Smooth muscle cell (in vitro differentiated cells): ENCODE measurements at regions not wholly inside any gene's neighbourhood (a gene's known extent, or its start where the extent isn't known, plus 50 kb on each side); places are given as distances from the start of the nearest gene placed in this dataset.

Experiments used
- DNase-seq: peaks from one replicate; lab custom pipeline; 2025; ENCODE audit not compliant: unreplicated experiment; lab: John Stamatoyannopoulos, UW
- H2AFZ ChIP-seq: fragments of 200-600 bp; sonication (generic); 2 replicates; pipeline ENCODE4 v1.6.0; 2016; ENCODE audit warnings: antibody characterized with exemption, low read depth, mild to moderate bottlenecking
- H3F3A ChIP-seq: fragments of 200-600 bp; sonication (generic); 2 replicates; pipeline ENCODE4 v1.6.0; 2017; ENCODE audit warnings: antibody characterized with exemption, low read depth
- H3K27ac ChIP-seq: fragments of 200-600 bp; sonication (generic); 2 replicates; pipeline ENCODE4 v1.5.1; 2016; ENCODE audit warnings: low read depth, mild to moderate bottlenecking
- H3K27me3 ChIP-seq: fragments of 200-600 bp; sonication (generic); 2 replicates; pipeline ENCODE4 v1.6.1; 2016; ENCODE audit warnings: low read depth, mild to moderate bottlenecking
- H3K36me3 ChIP-seq: fragments of 200-600 bp; sonication (generic); 2 replicates; pipeline ENCODE4 v1.5.1; 2016; ENCODE audit warnings: low read depth
- H3K4me1 ChIP-seq: fragments of 200-600 bp; sonication (generic); 2 replicates; pipeline ENCODE4 v1.5.1; 2016; ENCODE audit warnings: low read depth
- H3K4me2 ChIP-seq: fragments of 200-600 bp; sonication (generic); 2 replicates; pipeline ENCODE4 v1.6.0; 2016; ENCODE audit warnings: mild to moderate bottlenecking
- H3K4me3 ChIP-seq: fragments of 200-600 bp; sonication (generic); 2 replicates; pipeline ENCODE4 v1.5.1; 2016; ENCODE audit warnings: mild to moderate bottlenecking
- H3K79me2 ChIP-seq: fragments of 200-600 bp; sonication (generic); 2 replicates; pipeline ENCODE4 v1.6.0; 2016; ENCODE audit warnings: low read depth, mild to moderate bottlenecking
- H3K9ac ChIP-seq: fragments of 200-600 bp; sonication (generic); 2 replicates; pipeline ENCODE4 v1.6.0; 2016; ENCODE audit warnings: low read depth
- H3K9me3 ChIP-seq: fragments of 200-600 bp; sonication (generic); replicated peaks from 2 replicates; pipeline ENCODE4 v1.5.1; 2016; ENCODE audit warnings: low read depth
- H4K20me1 ChIP-seq: fragments of 200-600 bp; sonication (generic); 2 replicates; pipeline ENCODE4 v1.6.0; 2016; ENCODE audit warnings: low read depth
- WGBS: methylation state at CpG from one replicate; pipeline ENCODE4 v1.1.7; 2016; ENCODE audit warnings: low lambda C conversion rate; 5-methylcytosine and 5-hydroxymethylcytosine counted together
- TF ChIP-seq, protein P1 (sequence below): fragments of 200-600 bp; sonication (generic); IDR thresholded peaks from 2 replicates; pipeline ENCODE4 v1.5.1; 2017; ENCODE audit warnings: borderline replicate concordance, mild to moderate bottlenecking, antibody characterized with exemption; ENCODE audit not compliant: insufficient read depth, poor library complexity, severe bottlenecking

DNA sequence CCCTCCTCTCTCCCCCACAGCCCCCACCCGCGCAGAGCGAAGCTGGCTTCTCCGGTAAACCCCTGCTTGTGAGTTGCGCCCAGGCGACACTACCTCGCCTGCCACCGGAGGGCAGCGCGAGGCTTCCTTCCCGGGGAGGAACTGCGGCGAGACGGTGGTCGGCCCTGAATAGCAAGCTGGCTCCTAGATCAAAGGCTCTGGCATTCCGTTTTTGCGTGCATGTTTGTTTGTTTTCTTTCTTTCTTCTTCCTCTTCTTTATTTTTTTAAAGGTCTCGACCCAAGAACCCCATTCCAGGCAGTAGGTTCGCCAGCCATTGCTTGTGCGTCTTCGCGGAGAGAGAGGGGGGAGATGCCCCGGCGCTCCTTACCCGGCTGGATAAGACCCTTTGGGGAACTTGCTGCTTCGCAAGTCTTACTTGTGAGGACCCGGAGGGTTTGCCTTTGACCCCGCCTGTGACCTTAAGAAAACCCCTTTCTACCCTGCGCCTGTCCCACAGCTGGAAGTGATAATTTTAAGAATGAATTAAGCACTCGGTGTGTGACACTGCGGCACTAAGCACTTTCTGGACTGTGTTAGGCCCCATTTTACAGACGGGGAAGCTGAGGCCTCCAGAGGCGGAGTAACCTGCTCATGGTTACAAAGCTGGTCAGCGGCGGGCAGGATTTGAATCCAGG lies 92.7 kb upstream of the SIRPA start:
- H3F3A ChIP-seq = no peaks in the 10 kb centered on the region
- H3K27me3 ChIP-seq = no peaks in the 10 kb centered on the region
- H3K9me3 ChIP-seq = no peaks in the 10 kb centered on the region
- WGBS = 3% methylated on average over 35 of the region's 35 CpGs
- H4K20me1 ChIP-seq = no peaks in the 10 kb centered on the region
- peak overlapping the region; percentile 25 for H3K9ac ChIP-seq
- H3K4me3 ChIP-seq = peak overlapping the region; percentile 73
- H3K4me2 ChIP-seq = peak overlapping the region; percentile 84
- H3K4me1 ChIP-seq = peaks cover 3% of the 10 kb centered on the region
- no peak overlapping the region for H3K27ac ChIP-seq
- no peaks in the 10 kb centered on the region for H3K79me2 ChIP-seq
- H2AFZ ChIP-seq = peak overlapping the region; percentile 85
- DNase-seq = no peak
- no peaks in the 10 kb centered on the region for H3K36me3 ChIP-seq
- TF ChIP-seq, protein P1, sequence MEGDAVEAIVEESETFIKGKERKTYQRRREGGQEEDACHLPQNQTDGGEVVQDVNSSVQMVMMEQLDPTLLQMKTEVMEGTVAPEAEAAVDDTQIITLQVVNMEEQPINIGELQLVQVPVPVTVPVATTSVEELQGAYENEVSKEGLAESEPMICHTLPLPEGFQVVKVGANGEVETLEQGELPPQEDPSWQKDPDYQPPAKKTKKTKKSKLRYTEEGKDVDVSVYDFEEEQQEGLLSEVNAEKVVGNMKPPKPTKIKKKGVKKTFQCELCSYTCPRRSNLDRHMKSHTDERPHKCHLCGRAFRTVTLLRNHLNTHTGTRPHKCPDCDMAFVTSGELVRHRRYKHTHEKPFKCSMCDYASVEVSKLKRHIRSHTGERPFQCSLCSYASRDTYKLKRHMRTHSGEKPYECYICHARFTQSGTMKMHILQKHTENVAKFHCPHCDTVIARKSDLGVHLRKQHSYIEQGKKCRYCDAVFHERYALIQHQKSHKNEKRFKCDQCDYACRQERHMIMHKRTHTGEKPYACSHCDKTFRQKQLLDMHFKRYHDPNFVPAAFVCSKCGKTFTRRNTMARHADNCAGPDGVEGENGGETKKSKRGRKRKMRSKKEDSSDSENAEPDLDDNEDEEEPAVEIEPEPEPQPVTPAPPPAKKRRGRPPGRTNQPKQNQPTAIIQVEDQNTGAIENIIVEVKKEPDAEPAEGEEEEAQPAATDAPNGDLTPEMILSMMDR = peak; percentile 52

DNA sequence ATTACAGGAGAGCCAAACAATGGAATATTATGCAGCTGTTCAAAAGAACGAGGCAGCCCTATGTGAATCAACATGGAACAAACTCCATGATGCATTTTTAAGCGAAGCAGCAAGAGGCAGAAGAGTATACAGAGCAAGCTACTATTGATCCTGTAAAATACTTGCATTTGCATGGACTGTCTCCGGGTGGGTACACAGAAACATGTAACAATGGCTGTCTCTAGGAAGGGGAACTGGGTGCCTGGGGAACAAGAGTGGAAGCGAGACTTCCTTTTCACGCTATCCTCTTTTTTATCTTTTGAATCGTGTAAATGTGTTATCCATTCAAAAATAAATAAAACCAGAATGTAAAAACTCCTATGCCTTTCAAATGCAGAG lies 93.3 kb upstream of the SIRPA start:
- Histone ChIP-seq H3K4me2 (peak overlapping the region; percentile 84), H3F3A (no peaks in the 10 kb centered on the region), H3K27ac (no peak overlapping the region), H3K79me2 (no peaks in the 10 kb centered on the region), H3K4me3 (peak overlapping the region; percentile 73), H3K27me3 (no peaks in the 10 kb centered on the region), H3K9me3 (no peaks in the 10 kb centered on the region), H3K9ac (no peak overlapping the region), H3K4me1 (peaks cover 3% of the 10 kb centered on the region), H4K20me1 (no peaks in the 10 kb centered on the region), H3K36me3 (no peaks in the 10 kb centered on the region), H2AFZ (peak overlapping the region; percentile 85)
- no peak for DNase-seq
- 70% methylated on average over 6 of the region's 6 CpGs for WGBS
- TF ChIP-seq, protein P1 = no peak

DNA sequence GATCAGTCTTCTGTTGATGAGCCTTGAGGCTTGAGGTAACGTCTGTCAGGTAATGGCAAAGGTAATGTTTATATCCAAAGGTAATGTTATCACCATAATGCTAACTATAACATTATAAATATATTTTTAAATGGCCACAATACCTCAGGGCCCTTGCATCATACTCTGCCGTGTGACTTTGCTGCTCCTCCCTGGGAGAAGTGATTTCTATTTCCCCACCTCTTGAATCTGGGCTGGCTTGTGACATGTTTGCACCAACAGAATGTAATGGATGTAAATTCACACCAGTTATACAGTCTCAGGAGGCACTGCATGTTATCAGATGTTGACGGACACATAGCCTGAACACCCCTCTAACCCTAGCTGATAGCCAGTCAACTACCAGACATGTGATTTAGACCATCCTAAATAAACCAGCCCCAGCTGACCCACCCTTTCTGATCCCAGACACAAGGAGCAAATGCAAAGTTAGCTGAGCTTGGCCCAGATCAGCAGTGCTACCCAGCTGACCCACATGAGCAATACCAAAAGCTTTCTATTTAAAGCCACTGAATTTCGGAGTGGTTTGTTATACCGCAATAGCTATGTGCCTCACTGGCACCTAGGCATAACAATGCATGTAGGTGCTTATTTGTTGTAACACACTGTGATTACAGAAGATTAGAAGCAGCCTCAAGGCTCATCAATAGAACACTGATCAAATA lies 93.8 kb upstream of the SIRPA start:
- Histone ChIP-seq H3K4me1 (peaks cover 3% of the 10 kb centered on the region), H4K20me1 (no peaks in the 10 kb centered on the region), H3F3A (no peaks in the 10 kb centered on the region), H3K36me3 (no peaks in the 10 kb centered on the region), H3K27ac (no peak overlapping the region), H2AFZ (no peak overlapping the region), H3K79me2 (no peaks in the 10 kb centered on the region), H3K9ac (no peak overlapping the region), H3K27me3 (no peaks in the 10 kb centered on the region), H3K4me3 (no peak overlapping the region), H3K9me3 (no peaks in the 10 kb centered on the region), H3K4me2 (no peak overlapping the region)
- DNase-seq = no peak
- 81% methylated on average over 5 of the region's 5 CpGs for WGBS
- TF ChIP-seq, protein P1 = no peak
